RPMI8226 (cell line): ENCODE measurements at regions not wholly inside any gene's neighbourhood (a gene's known extent, or its start where the extent isn't known, plus 50 kb on each side); places are given as distances from the start of the nearest gene placed in this dataset.

ENCODE experiments used
- DNase-seq: peaks from one replicate; pipeline ENCODE4 v3.0.0-alpha.2; 2015

GRCh38 chr9:107759009-107759822 is 269.6 kb upstream of the KLF4 start:
- no peak for DNase-seq

- no peak for DNase-seq
Measured at GRCh38 chr9:107756091-107756490, 266.5 kb upstream of the KLF4 start.

DNA sequence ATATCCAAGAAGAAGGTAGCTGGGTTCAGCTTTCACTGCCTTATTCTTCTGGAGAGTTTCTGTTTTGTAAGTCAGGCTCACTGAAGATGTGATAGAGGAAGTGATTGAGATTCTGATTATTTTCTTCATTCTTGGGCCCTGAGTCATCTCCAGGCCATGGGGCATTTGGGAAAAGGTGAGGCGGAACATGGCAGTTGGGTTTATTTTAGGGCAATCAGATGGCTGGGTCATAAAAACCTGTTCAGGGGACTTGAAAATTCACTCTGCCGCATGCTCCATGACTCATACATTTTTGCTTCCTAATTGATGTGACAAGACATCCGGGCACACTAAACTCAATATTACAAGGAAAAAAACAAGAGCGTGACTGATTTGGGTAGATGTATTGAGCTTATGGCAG is 265.7 kb upstream of the KLF4 start:
- no peak for DNase-seq

GRCh38 chr9:107751567-107752210 is 262.1 kb upstream of the KLF4 start:
- DNase-seq, result peak; percentile 2

GRCh38 chr9:107750741-107751566 is 261.4 kb upstream of the KLF4 start:
- DNase-seq, result peak; percentile 21

- no peak for DNase-seq
Measured at GRCh38 chr9:107749787-107750444, 260.3 kb upstream of the KLF4 start.

DNA sequence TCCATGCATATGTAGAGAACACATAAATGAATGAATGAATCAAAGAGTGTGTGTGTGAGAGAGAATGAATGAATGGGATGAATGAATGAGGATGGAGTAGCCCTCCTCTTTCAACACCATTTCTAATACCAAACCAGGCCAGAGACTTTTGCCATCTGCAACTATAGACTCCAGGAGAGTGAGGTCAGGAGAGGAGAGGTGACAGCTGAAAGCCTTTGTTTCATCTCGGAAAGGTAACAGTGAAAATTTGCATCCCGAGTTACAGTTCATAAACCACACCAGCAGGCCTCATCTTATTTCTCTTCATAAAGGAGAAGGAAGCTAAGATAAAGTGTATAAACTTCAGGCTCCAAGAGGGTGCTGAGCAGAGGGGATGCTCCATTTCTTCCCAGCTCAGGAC is 255.3 kb upstream of the KLF4 start:
- no peak for DNase-seq

DNA sequence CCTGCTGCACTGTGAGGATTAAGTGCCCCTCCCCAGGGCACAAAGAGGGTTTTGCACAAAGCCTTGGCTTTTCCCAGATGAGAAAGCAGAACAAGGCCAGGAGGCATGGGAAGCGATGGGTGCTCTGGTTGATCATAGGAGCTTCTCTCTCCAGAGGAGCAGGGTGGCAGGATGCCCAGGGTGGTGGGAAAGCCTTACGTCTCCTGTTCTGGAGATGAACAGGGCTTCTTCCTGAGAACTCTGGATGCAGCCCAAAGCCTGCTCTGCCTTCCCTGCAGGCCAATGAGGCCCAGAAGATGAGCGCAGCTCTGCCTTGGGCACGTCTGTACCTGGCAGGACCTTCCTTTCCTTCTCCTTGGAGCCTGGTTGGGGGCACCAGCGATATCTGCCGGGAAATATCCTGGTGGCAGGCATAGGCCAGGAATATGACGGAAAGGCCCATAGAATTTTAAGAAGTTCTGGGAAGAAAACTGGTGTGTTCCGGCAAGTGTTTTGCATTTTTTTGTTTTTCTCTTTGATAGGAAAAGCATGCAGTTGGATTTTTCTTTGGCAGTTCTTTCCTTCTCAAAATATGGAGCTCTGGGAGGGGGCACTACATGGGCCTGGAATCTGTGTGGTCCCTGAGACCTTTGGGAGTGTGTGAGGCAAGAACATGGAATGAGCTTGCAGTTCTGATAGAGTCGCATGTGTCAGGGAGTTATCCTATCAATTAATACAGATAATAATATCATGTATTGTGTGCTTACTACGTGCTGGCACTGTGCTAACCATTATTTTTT is 253.2 kb upstream of the KLF4 start:
- no peak for DNase-seq

GRCh38 chr9:107740088-107740980 is 250.8 kb upstream of the KLF4 start:
- DNase-seq, result no peak

DNA sequence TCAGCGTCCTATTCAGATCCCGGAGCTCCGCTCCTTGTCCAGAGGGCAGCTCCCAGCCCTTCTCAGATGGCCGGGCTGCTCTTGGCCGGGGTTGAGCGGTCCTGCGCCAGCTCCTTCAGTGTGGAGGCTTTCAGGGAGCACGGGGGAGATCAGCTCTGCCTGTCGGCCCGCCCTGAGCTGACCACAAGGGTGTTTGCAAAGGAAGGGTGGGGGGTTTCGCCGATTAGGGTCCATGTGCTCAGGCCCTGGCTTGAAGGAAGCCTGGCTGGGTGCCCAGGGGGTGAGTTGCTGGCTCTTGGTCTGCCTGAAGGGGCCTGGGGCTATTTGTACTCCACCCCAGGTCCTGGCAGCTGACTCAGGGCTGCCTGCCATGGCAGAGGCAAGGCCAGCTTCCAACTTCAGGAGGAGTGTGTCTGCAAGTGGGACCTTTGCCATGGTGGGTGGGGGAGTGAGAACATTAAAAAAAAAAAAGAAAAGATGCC is 250.1 kb upstream of the KLF4 start:
- DNase-seq, result no peak

DNA sequence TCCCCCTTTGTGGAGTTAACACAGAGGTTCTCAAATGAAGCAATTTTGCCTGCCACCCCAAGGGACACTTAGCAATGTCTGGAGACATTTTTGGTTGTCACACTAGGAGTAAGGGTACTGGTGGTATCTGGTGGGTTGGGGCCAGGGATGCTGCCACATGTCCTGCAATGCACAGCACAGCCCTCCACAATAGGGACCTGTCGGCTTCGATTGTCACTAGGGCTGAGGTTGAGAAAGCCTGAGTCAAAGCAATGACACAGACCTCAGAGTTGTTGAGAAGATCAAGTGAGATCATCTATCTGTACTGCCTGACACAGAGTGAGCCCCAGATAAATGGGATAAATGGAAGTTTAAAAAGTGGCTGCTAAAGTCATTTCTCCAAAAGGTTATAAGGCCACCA is 249.2 kb upstream of the KLF4 start:
- no peak for DNase-seq

- DNase-seq, result no peak
Measured at GRCh38 chr9:107737987-107738743, 248.6 kb upstream of the KLF4 start.

DNA sequence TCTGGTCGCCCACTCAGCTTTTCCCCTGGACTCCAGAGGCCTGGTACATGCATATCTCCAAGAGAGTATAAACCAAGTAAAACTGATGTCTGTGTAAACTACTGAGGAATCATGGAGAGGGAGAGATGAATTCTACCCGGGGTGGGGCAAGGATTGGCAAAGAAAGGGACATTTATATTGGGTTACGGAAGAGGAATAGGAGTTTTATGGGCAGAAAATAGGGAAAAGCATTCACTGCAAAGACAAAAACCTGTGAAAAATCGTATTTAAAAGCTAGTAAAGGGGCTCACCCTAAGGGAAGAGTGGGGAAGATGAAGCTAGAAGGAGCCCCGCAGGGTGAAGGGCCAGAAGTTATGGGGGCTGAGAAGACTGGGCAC is 248.0 kb upstream of the KLF4 start:
- DNase-seq, result no peak

DNA sequence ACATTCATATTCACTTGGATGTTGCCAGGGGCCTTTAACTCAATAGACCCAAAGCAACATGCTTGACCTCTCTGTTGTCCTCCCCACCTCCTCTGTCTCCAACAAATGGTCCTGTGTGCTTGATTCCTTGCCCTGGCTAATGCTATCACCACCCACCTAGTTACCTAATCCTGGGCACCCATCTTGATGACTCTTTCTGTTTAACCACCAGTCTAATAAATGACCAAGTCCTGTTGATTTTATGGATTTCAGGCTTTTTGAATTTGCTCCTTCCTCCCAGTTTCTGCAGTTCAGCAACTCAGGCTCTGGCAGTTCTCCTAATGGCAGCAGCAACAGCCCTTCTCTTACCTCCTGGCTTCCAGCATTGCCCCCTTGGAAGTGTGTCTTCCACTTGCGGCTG is 246.3 kb upstream of the KLF4 start:
- no peak for DNase-seq

DNA sequence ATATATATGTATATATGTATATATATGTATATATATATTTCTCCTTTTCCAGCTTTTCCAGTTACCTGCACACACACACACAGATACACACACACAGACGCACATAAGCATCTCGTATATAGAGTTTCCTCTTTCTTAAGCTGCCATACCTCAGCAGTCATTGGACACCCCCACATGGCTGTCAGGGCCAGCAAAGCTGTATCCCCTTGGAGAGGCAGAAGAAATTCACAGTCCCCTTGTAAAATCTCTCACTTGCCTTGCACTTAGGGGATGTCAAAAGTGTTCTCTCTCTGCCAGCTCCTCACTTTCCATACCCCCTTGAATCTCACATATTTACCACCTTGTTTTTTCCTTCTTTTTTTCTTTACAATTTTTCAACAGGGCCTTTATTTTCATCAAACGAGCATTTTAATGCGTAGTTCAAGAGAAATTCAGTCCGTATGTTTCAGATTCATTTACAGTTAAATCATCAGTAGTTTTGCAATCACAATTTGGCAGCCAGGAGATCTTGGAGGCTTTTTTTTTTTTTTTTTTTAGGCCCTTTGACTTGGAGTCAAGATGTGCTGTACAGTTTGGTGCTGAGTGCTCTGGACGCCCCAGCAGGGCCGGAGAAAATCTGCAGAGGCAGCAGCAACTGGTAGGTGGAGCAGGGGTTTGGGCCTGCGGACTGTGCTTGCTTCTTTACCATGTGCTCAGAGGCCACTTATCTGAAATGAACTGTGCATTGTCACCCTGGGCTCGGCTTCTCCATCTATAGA is 244.9 kb upstream of the KLF4 start:
- no peak for DNase-seq

DNA sequence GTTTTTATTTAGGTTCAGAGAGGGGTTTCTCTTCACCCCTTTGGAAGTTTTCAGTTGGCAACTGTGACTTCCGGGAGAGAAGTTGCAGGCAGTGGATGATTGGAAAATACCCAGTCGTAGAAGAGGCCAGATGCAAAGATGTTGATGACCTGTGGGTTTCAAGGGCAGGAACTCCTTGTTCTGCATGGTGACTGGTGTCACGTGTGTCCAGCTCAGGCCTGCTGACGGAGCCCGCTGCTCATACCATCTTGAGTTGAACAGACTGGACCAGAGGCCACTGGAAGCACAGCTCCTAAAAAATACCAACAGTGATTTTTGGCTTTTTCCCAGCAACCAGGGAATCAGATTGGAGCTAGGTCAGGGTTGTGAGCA is 243.9 kb upstream of the KLF4 start:
- peak; percentile 10 for DNase-seq

GRCh38 chr9:107732781-107733522 is 243.4 kb upstream of the KLF4 start:
- DNase-seq, result no peak

- DNase-seq, result no peak
Measured at GRCh38 chr9:107731115-107731762, 241.7 kb upstream of the KLF4 start.
